IPS-11a (cell line): ENCODE measurements at regions not wholly inside any gene's neighbourhood (a gene's known extent, or its start where the extent isn't known, plus 50 kb on each side); places are given as distances from the start of the nearest gene placed in this dataset.
"Not testable (repeated sequence)": the region's sequence is repeated elsewhere in the genome, so short reads cannot be mapped to it uniquely, and the experiment has no call there.

Source experiments
- H3K4me3 ChIP-seq: one replicate; pipeline ENCODE4 v1.5.1; 2013; ENCODE audit warnings: low read depth, low read length, control low read depth

DNA sequence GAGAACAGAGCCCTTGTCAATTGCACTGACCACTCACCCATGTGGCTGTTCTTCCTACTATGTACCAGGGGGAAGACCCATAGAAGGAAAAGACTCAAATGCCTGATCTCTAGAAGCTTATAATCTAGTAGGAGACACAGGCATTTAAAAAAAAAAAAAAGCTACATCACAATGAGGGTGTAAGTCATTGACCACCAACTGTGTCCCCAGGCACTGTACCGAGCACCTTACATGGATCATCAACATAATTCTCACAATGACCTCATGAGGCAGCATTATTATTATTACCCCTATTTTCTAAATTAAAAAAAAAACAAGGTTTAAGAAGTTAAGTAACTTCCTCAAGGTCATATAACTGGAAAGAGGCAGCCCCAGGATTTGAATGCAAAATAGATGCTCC is 247.4 kb downstream of the SHOX2 start:
- no peak overlapping the region for H3K4me3 ChIP-seq

DNA sequence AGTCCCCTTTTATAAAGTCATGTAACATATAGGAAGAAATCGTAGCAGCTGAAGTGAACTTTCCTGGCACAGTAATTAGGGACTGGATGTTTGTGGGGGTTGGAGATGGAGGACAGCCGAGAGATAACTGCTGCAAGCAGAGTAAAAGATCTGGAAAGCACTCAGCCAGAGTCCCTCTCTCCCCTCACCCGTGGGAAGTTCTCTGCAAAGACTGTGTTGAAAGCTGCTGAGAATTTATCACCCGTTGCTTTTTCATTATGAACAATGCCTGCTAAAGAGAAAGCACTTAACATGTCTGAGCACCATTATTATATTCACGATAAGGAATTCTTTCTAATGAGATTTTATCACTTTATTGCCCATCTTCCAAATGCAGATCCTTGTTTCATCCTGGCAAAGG is 248.8 kb downstream of the SHOX2 start:
- H3K4me3 ChIP-seq, result no peak overlapping the region

DNA sequence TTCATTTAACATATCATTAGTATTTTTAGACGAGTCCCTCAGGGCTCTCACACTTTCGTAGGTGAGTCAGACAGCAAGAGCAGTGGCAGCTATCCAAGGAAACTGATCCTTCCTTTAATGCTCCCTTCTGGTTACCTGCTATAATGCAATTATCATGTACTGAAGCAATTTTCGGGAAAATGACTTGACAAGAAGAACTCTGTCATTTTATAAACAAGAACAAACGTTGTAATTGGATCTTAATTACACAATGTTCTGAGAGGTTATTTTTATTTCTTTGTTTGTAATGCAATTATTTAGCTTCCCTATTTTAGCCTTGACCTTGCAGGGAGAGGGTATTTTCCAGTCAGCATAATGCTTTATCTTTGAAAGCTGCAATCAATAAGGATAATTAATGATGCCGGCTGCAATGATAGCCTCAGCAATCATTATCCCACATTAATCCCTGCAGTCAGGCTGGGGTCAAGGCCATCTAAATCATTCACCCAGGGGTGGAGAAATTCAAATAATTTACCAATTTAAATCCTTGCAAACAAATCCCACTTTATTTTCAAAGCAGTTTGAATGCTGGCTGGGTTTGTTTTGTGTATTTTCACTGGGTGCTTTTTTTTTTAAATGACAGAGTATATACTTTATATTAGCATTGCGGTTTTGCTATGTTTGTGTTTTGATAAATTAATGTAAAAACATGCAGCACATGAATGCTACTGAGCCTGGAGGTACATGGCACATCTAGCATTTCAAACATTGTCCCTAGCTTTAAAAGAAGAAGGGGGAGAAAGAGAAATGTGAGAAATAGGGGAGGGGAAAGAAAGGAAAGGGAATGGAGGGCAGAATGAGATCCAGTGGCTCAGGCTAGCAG is 249.9 kb downstream of the SHOX2 start:
- no peak overlapping the region for H3K4me3 ChIP-seq

DNA sequence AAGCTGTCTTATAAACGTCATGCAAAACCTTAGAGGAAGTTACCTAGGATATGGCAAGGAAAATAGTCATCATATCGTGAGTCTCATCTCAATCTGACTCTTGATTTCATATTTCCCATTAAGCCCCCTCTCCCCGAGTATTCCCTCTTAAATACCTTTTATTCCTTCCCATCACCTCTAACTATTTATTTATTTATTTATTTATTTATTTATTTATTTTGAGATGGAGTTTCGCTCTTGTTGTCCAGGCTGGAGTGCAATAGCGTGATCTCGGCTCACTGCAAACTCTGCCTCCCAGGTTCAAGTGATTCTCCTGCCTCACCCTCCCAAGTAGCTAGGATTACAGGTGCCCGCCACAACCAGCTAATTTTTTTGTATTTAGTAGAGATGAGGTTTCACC is 260.4 kb downstream of the SHOX2 start:
- not testable (repeated sequence) for H3K4me3 ChIP-seq

DNA sequence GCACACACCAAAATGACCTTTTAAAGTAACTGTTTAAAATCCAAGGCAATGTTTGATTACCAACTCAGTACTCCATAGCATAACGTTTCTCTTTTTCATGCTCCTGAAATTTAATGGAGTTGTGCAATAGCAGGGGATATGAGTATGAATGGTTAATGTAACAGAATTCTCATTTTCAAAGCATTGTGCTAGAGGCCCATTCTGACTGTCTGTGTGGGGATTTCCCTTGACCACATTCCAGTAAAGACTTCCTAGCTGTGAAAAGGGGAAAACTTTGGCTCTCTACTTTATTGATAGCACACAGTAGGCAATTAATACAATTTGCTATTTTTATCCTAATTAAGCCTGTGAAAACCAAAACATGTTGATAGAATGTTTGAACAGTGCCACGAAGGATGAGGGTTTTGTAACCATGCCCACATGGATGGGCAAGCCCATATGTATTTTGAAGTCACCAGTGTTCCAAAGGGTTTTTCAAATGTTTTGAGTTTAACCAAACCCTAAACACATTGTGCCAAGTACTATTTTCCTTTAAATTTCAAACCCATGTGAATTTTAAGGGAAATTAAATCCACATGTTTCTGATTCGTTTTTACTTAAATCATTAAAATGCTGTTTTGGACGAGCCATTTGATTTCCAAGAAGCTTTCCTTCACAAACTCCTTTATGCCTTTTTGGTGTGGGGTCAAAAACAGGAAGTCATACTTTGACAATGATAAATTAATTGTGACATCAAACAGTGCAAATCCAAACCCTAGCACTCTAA is 261.2 kb downstream of the SHOX2 start:
- no peak overlapping the region for H3K4me3 ChIP-seq

DNA sequence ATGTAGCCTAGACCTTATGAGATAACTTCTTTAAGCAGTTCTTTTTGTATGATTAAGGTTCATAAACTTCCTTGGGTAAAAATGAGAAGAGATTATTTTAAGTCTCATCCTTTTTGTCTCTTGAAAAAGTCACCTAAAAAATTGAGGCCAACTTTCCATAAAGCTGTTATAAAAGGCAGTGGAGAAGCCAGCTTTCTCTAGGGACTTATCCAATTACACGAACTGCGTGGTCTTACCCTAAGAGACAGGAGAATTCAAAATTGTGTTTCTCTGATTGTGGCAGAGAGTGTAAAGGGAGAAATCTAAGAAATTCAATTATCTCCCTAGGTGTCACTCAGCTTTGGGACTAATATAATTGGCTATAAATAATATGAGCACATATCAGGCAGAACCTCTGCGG is 262.0 kb downstream of the SHOX2 start:
- no peak overlapping the region for H3K4me3 ChIP-seq

DNA sequence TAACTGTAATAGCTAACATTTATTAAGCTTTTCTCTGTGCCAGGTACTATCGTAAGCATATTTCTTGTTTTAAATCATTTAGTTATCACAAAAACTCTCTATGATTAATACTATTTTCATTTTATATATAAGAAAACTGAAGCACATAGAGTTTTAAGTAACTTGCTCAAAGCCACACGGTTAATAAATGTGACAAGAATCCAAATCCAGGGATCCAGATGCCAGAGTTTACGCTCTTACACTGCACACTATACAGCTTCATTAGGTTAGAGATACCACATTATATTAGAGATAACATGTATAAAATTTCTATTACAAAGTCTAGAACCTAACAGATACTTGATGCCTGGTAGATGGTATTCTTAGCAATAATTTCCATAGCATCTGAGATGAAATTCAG is 265.2 kb downstream of the SHOX2 start:
- H3K4me3 ChIP-seq, result no peak overlapping the region

DNA sequence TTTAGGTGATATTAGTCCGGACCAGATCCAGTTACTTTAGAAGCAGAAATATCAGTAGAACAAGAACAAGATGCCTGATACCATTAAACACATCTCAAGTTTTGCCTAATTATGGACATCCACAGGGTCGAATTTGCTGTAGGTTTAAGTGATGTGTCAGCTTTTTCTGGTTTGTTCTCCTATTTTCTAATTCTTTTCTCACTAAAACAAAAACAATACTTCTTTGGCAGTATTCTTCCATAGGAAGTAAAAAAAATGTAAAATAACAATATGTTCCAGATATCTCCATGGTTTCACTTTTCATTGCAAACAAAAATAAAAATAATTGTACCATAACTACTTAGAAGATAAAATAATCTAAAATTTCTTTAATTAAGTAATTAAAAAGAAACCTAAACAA is 265.7 kb downstream of the SHOX2 start:
- H3K4me3 ChIP-seq, result no peak overlapping the region

DNA sequence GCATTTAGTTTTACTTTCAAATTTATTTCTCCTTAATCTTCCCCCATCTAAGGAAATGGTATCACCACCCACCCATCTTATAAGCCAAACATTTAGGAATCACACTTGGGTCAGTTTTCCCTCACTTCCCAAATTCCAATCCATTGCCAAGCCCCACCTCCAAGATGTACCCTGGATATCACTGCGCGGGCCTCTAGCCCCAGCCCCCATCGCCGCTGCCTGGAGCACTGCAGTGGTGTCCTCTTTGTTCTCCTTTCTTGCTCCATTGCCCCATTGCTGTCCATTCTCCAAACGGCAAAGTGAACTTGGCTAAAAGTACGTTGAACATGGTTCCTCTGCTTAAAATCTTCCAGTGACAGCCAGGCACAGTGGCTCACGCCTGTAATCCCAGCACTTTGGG is 267.8 kb downstream of the SHOX2 start:
- H3K4me3 ChIP-seq, result no peak overlapping the region

DNA sequence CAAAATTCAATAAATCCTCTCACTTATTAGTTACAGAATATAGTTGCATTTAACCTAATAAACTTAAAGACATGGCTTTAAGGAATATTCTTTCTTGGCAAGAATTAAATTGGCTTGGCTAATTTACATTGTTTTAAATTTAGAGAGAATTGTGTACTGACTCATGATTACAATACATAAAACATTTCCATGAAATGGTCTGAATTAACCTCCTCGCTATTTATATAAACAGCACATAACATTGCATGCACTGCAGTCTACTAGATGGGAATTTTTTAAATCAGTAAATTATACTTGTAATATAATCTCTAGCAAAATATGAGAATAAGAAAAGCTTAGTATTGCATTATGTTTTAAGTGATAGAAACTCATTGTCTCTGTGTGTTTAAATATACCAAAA is 268.9 kb downstream of the SHOX2 start:
- H3K4me3 ChIP-seq, result no peak overlapping the region

DNA sequence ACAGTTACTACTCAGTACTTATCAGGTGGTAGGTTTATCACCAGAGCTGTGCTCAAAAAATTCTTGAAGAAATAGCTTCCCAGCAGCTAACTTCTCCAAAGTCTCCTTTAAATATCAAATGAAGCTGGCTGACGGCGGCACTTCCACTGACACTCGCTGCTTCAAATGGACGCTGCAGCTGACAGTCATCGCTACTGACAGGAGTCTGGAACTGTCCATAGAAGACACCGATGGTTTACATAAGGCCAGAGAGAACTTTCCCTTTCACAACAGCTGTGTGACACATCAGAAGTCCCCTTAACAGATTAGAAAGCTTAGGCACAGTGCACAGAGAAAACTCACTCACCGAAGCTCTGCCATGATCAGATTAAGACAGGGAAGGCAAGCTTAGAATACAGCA is 270.2 kb downstream of the SHOX2 start:
- no peak overlapping the region for H3K4me3 ChIP-seq

DNA sequence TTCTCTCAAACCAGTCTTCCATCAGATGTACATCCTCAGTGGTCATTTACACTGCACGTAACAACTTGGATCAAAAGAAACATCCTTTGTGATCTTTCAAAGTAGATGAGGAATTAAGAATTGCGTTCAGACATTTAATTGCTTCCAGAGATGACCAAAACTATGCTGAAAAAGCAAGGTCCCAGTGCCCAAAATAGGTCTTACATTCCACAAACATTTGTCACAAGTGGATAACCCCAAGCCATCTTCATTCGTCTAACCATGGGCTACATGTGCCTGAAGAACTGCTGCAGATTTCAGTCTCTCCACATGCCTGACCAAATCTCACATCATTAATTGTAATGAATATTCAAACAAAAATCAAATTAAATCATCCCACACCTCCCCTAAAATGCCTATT is 273.6 kb downstream of the SHOX2 start:
- H3K4me3 ChIP-seq, result no peak overlapping the region

DNA sequence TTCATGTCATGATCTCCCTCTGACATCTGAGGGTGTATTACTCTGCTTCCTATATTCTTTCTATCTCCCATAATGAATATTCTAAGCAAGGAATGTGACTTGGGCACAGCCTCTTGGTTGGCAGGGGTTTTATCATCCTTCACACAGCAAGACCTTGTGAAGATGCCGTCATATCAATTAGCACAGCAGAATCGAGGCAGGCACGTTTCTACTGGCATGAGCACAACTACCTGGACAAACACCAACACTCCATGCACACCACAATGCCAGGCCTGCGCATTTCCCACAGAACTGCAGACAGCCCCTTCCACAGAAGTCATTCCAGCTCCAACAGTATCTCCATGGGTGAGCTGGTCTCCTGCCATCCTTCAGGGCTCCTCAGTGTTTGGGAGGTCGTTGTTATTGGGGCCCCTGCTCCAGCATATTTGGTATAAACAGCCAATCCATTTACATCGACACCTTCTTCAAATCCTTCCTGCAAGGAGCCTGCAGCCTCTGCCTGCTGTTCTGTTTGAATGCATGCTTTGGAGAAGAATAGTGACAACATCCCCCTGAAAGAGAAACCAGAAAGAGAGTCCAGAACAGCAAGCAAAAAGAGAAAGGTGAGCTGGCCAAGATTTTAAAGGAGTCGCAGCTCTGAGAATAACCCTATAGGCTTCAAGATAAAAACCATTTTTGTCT is 275.5 kb downstream of the SHOX2 start:
- no peak overlapping the region for H3K4me3 ChIP-seq

DNA sequence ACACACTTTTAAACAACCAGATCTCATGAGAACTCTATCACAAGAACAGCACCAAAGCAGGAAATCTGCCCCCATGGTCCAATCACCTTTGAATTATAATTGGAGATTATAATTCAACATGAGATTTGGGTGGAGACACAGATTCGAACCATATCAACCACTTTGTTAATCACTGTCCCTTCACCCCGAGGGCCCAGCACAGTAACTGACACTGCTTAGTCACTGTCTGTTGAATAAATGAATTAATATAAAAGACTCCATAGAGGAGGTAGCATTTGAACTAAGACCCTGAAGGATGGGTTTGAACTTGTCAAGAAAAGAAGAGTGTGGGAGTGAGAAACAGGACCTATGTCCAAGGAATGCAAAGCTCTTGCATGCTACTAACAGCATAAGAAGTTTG is 276.4 kb downstream of the SHOX2 start:
- H3K4me3 ChIP-seq, result no peak overlapping the region

DNA sequence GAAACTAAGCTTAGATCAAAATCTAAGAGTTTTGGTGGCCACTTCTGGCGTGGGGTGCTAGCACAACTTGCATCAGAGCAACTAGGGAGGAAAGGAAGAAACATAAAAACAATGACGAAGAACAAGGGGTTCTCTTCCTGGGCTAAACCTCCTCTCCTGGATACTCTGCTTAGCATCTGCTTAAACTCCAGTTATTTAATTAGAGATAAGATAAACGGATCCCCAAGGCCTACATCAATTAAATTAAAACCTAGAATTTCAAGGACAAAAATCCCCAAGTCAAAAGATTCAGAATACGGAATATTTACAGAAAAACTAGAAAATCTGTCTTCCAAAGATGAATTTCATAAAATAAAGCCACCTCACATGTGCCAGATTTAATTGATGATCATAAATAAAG is 281.9 kb downstream of the SHOX2 start:
- no peak overlapping the region for H3K4me3 ChIP-seq

DNA sequence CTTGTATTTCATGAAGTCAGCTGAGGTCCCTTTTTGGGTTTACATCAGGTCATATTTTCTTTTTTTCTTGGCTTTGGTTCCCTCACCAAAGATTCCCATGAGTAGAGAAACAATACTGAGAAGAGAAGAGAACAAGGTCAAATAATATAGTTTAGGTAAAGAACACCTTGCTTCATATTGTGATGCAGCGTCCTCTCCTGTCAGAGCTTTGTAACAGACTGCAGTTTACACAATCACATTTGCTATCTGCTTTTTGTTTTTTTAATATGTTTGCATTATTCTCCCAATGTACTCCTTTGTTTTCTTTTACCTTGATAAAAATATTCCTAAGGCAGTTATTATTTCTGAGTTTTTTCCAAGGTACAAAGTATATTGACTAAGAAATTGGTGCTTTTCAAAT is 283.2 kb downstream of the SHOX2 start:
- no peak overlapping the region for H3K4me3 ChIP-seq

DNA sequence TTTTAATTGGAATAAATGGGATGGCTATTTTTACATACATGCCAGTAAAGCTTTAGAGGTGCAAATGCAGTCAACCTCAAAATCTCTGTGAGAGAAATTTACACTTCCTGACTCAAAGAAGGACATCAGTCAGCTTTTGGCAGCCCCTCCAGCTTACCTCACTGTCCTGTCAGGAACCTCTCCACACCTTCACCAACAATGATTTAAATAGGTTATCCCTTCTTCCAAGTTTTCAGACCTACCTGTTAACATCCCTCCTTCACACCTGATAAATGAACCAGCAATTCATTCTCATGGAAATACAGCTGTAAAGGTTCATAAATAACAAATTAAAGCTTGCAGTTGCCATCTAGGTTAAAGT is 286.1 kb downstream of the SHOX2 start:
- H3K4me3 ChIP-seq, result no peak overlapping the region

DNA sequence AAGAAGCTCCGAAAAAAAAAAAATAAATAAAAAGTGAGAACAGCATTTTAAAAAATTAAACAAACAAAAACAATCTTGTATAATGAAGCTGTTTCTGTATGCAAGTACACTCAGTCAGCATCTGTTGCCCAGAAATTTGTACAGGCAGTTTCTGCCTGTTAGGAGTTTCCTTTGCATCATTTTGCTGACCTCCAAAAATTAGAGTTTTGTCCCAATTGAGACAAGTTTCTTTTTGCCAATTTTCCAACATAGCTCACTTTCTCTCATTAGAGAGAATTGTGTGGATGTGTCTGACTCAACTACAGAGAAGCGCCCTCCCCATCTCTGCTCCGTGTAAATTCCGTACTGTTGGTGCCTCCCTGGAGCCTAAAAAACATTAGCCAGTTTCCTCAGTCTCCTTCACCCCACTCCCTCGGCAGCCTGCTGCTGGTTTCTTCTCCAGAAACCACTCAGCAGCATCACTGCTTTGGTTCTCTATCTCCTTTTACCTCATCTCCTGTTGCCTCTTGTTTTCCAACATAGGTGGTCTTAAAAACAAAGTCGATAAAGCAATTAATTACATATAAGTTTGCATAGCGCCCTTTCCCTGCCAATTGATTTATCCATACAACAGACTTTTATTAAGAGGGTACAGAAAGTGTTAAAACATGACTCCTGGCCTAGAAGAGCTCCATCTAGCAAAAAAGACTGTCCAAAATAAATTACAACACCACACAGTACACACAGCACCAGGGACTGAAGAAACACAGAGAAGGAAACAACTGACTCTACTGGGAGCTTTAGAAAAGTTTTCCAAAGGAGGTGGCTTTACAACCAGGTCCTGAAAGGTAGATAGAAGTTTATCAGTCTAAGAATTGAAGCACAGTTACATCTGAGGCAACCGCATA is 286.7 kb downstream of the SHOX2 start:
- no peak overlapping the region for H3K4me3 ChIP-seq

DNA sequence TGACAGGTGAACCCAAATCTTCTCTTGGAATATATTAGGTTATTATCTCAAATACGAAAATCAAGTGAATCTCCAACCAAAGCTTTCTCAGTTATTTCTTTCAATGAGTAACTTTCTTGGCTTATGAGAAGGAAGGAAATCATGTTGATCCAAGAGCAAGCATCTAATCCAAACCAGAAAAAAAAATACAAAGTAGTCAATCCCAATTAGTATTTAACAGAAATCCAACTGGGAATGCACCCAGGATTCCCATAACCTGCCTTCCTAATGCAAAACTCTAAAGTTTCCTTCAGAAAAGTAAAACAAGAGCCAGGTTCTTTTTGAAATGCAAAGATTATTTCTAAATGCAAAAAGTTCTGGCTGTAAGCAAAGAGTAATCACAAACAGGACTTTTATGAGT is 289.3 kb downstream of the SHOX2 start:
- H3K4me3 ChIP-seq, result no peak overlapping the region

DNA sequence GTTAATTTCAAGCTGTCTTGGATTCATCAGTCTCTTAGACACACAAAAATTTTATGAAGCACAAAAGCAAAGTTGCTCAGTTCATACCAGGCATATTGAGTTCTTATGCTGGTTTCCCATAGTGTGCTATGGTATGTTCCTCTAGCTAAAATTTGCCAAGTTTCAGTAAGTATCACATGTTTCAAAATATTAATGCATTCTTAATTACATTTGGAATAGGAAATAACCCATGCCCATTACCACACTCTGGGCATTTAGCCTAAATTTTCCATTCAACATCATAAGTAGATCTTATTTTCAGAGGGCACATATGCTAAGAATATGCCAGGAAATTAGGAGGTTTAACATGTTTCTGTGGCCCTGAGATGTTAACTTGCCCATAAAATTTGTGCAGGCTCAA is 289.9 kb downstream of the SHOX2 start:
- no peak overlapping the region for H3K4me3 ChIP-seq

DNA sequence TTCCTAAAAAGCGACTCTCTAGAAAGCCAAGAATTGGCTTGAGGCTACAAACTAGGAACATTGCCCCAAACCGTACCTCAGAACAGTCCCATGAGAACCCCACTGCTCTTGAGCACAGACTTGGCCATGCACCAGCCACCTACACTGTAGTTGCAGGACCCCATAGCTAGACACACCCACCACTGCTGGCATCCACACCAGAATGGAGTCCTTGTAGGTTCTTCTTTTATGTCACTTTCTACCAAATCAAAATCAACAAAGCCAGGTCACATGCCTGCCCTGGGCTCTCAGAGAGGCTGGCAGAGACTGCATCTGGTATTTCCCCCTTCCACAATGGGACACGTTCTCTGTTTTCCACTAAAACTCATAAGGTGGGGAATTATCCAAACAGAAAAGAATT is 290.5 kb downstream of the SHOX2 start:
- H3K4me3 ChIP-seq, result no peak overlapping the region
